Naive thymus-derived CD4-positive, alpha-beta T cell (primary cell): ENCODE measurements at regions not wholly inside any gene's neighbourhood (a gene's known extent, or its start where the extent isn't known, plus 50 kb on each side); places are given as distances from the start of the nearest gene placed in this dataset.
"Not testable (repeated sequence)": the region's sequence is repeated elsewhere in the genome, so short reads cannot be mapped to it uniquely, and the experiment has no call there.

Source experiments
- ATAC-seq: fragments of 150-1000 bp; cut with Tn5 transposase; 2 replicates; pipeline ENCODE4 v1.10.0; 2021; ENCODE audit warnings: mild to moderate bottlenecking, moderate library complexity
- CTCF ChIA-PET: fragments of 350-600 bp; sonication (Branson Sonifier 250); formaldehyde crosslinking; loops from one replicate; lab custom pipeline; 2021; ENCODE audit warnings: antibody characterized with exemption; lab: Charles Lee
- POLR2A ChIA-PET: fragments of 350-600 bp; sonication (Branson Sonifier 250); formaldehyde crosslinking; loops from one replicate; lab custom pipeline; 2021; ENCODE audit warnings: antibody characterized with exemption, inconsistent platforms; lab: Charles Lee
- DNase-seq, 9 donors: peaks; one replicate each; pipeline versions ENCODE4 v3.0.0 to v3.0.0-alpha.2; 2020 to 2022; ENCODE audit warnings: mixed read lengths in 1 of 9
- H3K27ac ChIP-seq: one replicate; pipeline ENCODE4 v1.7.0; 2013; ENCODE audit warnings: mild to moderate bottlenecking, low read depth, low read length, moderate library complexity
- H3K27me3 ChIP-seq, 2 donors: one replicate each; pipeline ENCODE4 v1.7.0; 2013; ENCODE audit warnings: low read length in 2 of 2, mild to moderate bottlenecking in 2 of 2, moderate library complexity in 2 of 2; ENCODE audit not compliant: control insufficient read depth in 2 of 2, insufficient read depth in 2 of 2
- H3K36me3 ChIP-seq, 3 experiments: 1 replicate in 2 of 3; 2 replicates in 1 of 3; pipeline ENCODE4 v1.7.0; 2013; ENCODE audit warnings: low read length in 3 of 3, mild to moderate bottlenecking in 3 of 3, moderate library complexity in 1 of 3; ENCODE audit not compliant: insufficient read depth in 3 of 3, control insufficient read depth in 2 of 3
- H3K4me1 ChIP-seq, 2 donors: one replicate each; pipeline ENCODE4 v1.7.0; 2013; ENCODE audit warnings: low read length in 2 of 2, mild to moderate bottlenecking in 2 of 2, moderate library complexity in 1 of 2; ENCODE audit not compliant: control insufficient read depth in 2 of 2, insufficient read depth in 2 of 2
- H3K4me3 ChIP-seq: 2 replicates; pipeline ENCODE4 v1.7.0; 2013; ENCODE audit warnings: mild to moderate bottlenecking, low read length
- H3K9me3 ChIP-seq, 3 experiments: 1 replicate in 2 of 3; 2 replicates in 1 of 3; pipeline ENCODE4 v1.7.0; 2013; ENCODE audit warnings: low read length in 3 of 3; ENCODE audit not compliant: control insufficient read depth in 2 of 3
- H3K27ac Mint-ChIP-seq, 9 donors: one replicate each; pipeline ENCODE4 v1.8.0; 2020 to 2022; ENCODE audit warnings: mixed read lengths in 9 of 9, mild to moderate bottlenecking in 8 of 9, moderate library complexity in 5 of 9, inconsistent platforms in 2 of 9
- H3K27me3 Mint-ChIP-seq, 5 donors: one replicate each; pipeline ENCODE4 v1.8.0; 2021 to 2022; ENCODE audit warnings: mixed read lengths in 5 of 5, mild to moderate bottlenecking in 1 of 5
- H3K36me3 Mint-ChIP-seq, 5 donors: one replicate each; pipeline ENCODE4 v1.8.0; 2020 to 2022; ENCODE audit warnings: mixed read lengths in 5 of 5, mild to moderate bottlenecking in 3 of 5, inconsistent platforms in 1 of 5
- H3K4me1 Mint-ChIP-seq, 7 donors: one replicate each; pipeline ENCODE4 v1.8.0; 2020 to 2022; ENCODE audit warnings: mixed read lengths in 7 of 7, mild to moderate bottlenecking in 3 of 7, inconsistent platforms in 1 of 7
- H3K4me3 Mint-ChIP-seq, 10 donors: one replicate each; pipeline ENCODE4 v1.8.0; 2020 to 2022; ENCODE audit warnings: mild to moderate bottlenecking in 10 of 10, mixed read lengths in 10 of 10, moderate library complexity in 6 of 10, inconsistent platforms in 2 of 10
- H3K9me3 Mint-ChIP-seq, 11 donors: one replicate each; pipeline ENCODE4 v1.8.0; 2020 to 2022; ENCODE audit warnings: mixed read lengths in 11 of 11, mild to moderate bottlenecking in 4 of 11, inconsistent platforms in 1 of 11, moderate library complexity in 1 of 11
- intact Hi-C, 2 donors: fragments of 100-400 bp; cut with micrococcal nuclease; formaldehyde crosslinking; loops; one replicate each; pipeline ENCODE4 v1.15.1; 2023

GRCh38 chr9:750249-750967 lies 91.1 kb upstream of the DMRT1 start:
- no peak for ATAC-seq

GRCh38 chr9:751137-752051 lies 90.1 kb upstream of the DMRT1 start:
- intact Hi-C loops = loop anchor here in 1 of 2 donors (5.0 kb wide), 1 partner anchor 44 kb away; no protein-coding TSS in a partner anchor
- Mint-ChIP-seq H3K27me3 (peaks cover 0 to 5% (median 0%) of the 10 kb centered on the region in 5 donors), H3K9me3 (no peaks in the 10 kb centered on the region), H3K4me3 (peak overlapping the region in 3 of 10 donors; percentile 14 to 36 (median 35)), H3K36me3 (peaks cover 0 to 3% (median 0%) of the 10 kb centered on the region in 5 donors), H3K27ac (peak overlapping the region in 3 of 9 donors; percentile 18 to 60 (median 54)), H3K4me1 (peaks cover 28 to 62% (median 49%) of the 10 kb centered on the region in 7 donors)
- Histone ChIP-seq H3K27me3 (no peaks in the 10 kb centered on the region), H3K27ac (no peak overlapping the region), H3K4me3 (no peak overlapping the region), H3K4me1 (peaks cover 19% of the 10 kb centered on the region in 2 donors), H3K9me3 (no peaks in the 10 kb centered on the region), H3K36me3 (no peaks in the 10 kb centered on the region)
- POLR2A ChIA-PET = interaction anchor here (0.6 to 1.2 kb wide), 2 partner anchors 12 to 530 kb away, joined by 3 to 4 read pairs; no protein-coding TSS in a partner anchor
- ATAC-seq (no peak), DNase-seq (no peak)
- CTCF ChIA-PET = interaction anchor here (0.7 kb wide), 1 partner anchor 8 kb away, joined by 3 read pairs; no protein-coding TSS in a partner anchor

More at GRCh38 chr9:750249-750967, 91.1 kb upstream of the DMRT1 start:
- Mint-ChIP-seq H3K27me3 (no peaks in the 10 kb centered on the region), H3K4me1 (peaks cover 28 to 53% (median 49%) of the 10 kb centered on the region in 7 donors), H3K4me3 (peak overlapping the region in 6 of 10 donors; percentile 14 to 69 (median 54)), H3K27ac (peak overlapping the region in 3 of 9 donors; percentile 12 to 47 (median 45)), H3K9me3 (no peaks in the 10 kb centered on the region), H3K36me3 (peaks cover 0 to 6% (median 3%) of the 10 kb centered on the region in 5 donors)
- no peaks in the 10 kb centered on the region for H3K27me3 ChIP-seq
- H3K36me3 ChIP-seq = no peaks in the 10 kb centered on the region
- H3K4me3 ChIP-seq = no peak overlapping the region
- POLR2A ChIA-PET = no interaction called here
- no peak for DNase-seq
- intact Hi-C loops = loop anchor here in 1 of 2 donors (5.0 kb wide), 1 partner anchor 43 kb away; no protein-coding TSS in a partner anchor
- CTCF ChIA-PET = interaction anchor here (0.6 to 0.7 kb wide), 2 partner anchors 9 to 147 kb away, joined by 3 read pairs; no protein-coding TSS in a partner anchor
- H3K4me1 ChIP-seq = peaks cover 19% of the 10 kb centered on the region in 2 donors
- H3K27ac ChIP-seq = no peak overlapping the region
- no peaks in the 10 kb centered on the region for H3K9me3 ChIP-seq

GRCh38 chr9:752201-752600 lies 89.3 kb upstream of the DMRT1 start:
- H3K27me3 ChIP-seq = no peaks in the 10 kb centered on the region
- POLR2A ChIA-PET = interaction anchor here (1.2 kb wide), 1 partner anchor 13 kb away, joined by 3 read pairs; no protein-coding TSS in a partner anchor
- H3K36me3 ChIP-seq = no peaks in the 10 kb centered on the region
- no peak overlapping the region for H3K27ac ChIP-seq
- H3K9me3 ChIP-seq = no peaks in the 10 kb centered on the region
- no peak for ATAC-seq
- Mint-ChIP-seq H3K4me3 (no peak overlapping the region), H3K36me3 (peaks cover 0 to 3% (median 0%) of the 10 kb centered on the region in 5 donors), H3K4me1 (peaks cover 28 to 59% (median 45%) of the 10 kb centered on the region in 7 donors), H3K27me3 (peaks cover 0 to 5% (median 0%) of the 10 kb centered on the region in 5 donors), H3K27ac (peak overlapping the region in 2 of 9 donors; percentile 14 to 54), H3K9me3 (no peaks in the 10 kb centered on the region)
- H3K4me1 ChIP-seq = peaks cover 19% of the 10 kb centered on the region in 2 donors
- no peak overlapping the region for H3K4me3 ChIP-seq
- intact Hi-C loops = loop anchor here in 1 of 2 donors (5.0 kb wide), 1 partner anchor 45 kb away; no protein-coding TSS in a partner anchor
- CTCF ChIA-PET = no interaction called here
- DNase-seq = no peak

GRCh38 chr9:752681-753200 lies 88.8 kb upstream of the DMRT1 start:
- POLR2A ChIA-PET = no interaction called here
- no peak overlapping the region for H3K27ac Mint-ChIP-seq
- H3K4me1 Mint-ChIP-seq = peaks cover 26 to 57% (median 41%) of the 10 kb centered on the region in 7 donors

GRCh38 chr9:753734-754133 lies 87.8 kb upstream of the DMRT1 start:
- H3K27me3 ChIP-seq, H3K36me3 ChIP-seq, H3K4me3 Mint-ChIP-seq, H3K27me3 Mint-ChIP-seq, H3K36me3 Mint-ChIP-seq, H3K27ac ChIP-seq, CTCF ChIA-PET, H3K9me3 ChIP-seq, H3K27ac Mint-ChIP-seq, POLR2A ChIA-PET, H3K4me3 ChIP-seq, ATAC-seq, DNase-seq, H3K9me3 Mint-ChIP-seq: not testable (repeated sequence)
- H3K4me1 Mint-ChIP-seq = peaks cover 21 to 55% (median 33%) of the 10 kb centered on the region in 7 donors
- peaks cover 16 to 17% of the 10 kb centered on the region in 2 donors for H3K4me1 ChIP-seq
- intact Hi-C loops = loop anchor here in 1 of 2 donors (5.0 kb wide), 1 partner anchor 46 kb away; no protein-coding TSS in a partner anchor

More at GRCh38 chr9:752681-753200, 88.8 kb upstream of the DMRT1 start:
- Histone ChIP-seq H3K9me3 (no peaks in the 10 kb centered on the region), H3K27me3 (no peaks in the 10 kb centered on the region), H3K36me3 (no peaks in the 10 kb centered on the region), H3K27ac (no peak overlapping the region), H3K4me1 (peaks cover 19% of the 10 kb centered on the region in 2 donors), H3K4me3 (no peak overlapping the region)
- Mint-ChIP-seq H3K36me3 (peaks cover 0 to 3% (median 0%) of the 10 kb centered on the region in 5 donors), H3K9me3 (peaks cover 0 to 2% (median 0%) of the 10 kb centered on the region in 11 donors), H3K4me3 (no peak overlapping the region), H3K27me3 (peaks cover 0 to 5% (median 0%) of the 10 kb centered on the region in 5 donors)
- no peak for ATAC-seq
- no peak for DNase-seq
- CTCF ChIA-PET = no interaction called here
- intact Hi-C loops = loop anchor here in 1 of 2 donors (5.0 kb wide), 1 partner anchor 45 kb away; no protein-coding TSS in a partner anchor
